SK-N-MC (cell line): ENCODE measurements at regions not wholly inside any gene's neighbourhood (a gene's known extent, or its start where the extent isn't known, plus 50 kb on each side); places are given as distances from the start of the nearest gene placed in this dataset.

Experiments used
- EZH2 ChIP-seq: fragments of 200-600 bp; sonication (generic); IDR thresholded peaks from one replicate; pipeline ENCODE4 v1.6.1; 2017; ENCODE audit warnings: antibody characterized with exemption
- POLR2AphosphoS5 ChIP-seq: IDR thresholded peaks from 2 replicates; pipeline ENCODE4 v1.6.1; 2012; ENCODE audit warnings: mild to moderate bottlenecking, low read depth, low read length, borderline replicate concordance

GRCh38 chr4:127210893-127211649, 421.7 kb upstream of the INTU start:
- TF ChIP-seq EZH2 (no peak), POLR2AphosphoS5 (no peak; the same call in 1 of the 2 replicates)
